ENCODE measurements at regions not wholly inside any gene's neighbourhood (a gene's known extent, or its start where the extent isn't known, plus 50 kb on each side); places are given as distances from the start of the nearest gene placed in this dataset.

GRCh38 chr11:28518825-28519224 lies 410.6 kb downstream of the METTL15 start:
- no peak overlapping the region for H2AFZ ChIP-seq (ENCODE audit: low read length)

DNA sequence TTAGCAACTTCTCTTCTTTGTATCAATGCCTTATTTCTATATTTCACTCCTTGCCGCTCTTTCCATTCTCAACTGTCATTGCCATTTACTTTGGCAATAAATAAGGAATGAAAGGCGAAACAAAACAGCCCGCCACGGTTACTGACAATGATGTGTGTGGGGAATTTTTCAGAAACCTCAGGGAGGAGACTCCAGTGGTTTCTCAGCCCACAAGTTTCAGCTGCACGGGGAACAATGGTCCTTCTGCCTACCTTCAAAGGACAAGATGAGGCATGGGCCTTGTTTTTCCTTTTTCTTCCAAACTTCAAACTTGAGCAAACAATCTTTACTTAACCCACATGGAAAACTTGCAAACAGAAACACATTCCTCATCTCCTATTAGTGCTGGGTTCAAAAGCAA lies 409.4 kb downstream of the METTL15 start:
- BruUV-seq (replicated peaks): no TSS peak
- no peaks in the 10 kb centered on the region for H3F3A ChIP-seq (ENCODE audit: low read length, unreplicated experiment)
- no peak overlapping the region for H3K9ac ChIP-seq (ENCODE audit: low read length)
- no peaks in the 10 kb centered on the region for H4K20me1 ChIP-seq (ENCODE audit: low read length)
- H3K27ac ChIP-seq (ENCODE audit: low read length): no peak overlapping the region
- no peak overlapping the region for H3K4me3 ChIP-seq (ENCODE audit: low read length)
- no peaks in the 10 kb centered on the region for H3K79me2 ChIP-seq (ENCODE audit: low read length)
- H3K9me3 ChIP-seq (ENCODE audit: low read length): no peaks in the 10 kb centered on the region
- no peak for TF ChIP-seq EZH2phosphoT487 (IDR thresholded peaks at IDR 0.05; ENCODE audit: borderline replicate concordance, low read length)
- TF ChIP-seq EZH2 (IDR thresholded peaks at IDR 0.05; ENCODE audit: low read length, unreplicated experiment): no peak
- TF ChIP-seq, protein P1, sequence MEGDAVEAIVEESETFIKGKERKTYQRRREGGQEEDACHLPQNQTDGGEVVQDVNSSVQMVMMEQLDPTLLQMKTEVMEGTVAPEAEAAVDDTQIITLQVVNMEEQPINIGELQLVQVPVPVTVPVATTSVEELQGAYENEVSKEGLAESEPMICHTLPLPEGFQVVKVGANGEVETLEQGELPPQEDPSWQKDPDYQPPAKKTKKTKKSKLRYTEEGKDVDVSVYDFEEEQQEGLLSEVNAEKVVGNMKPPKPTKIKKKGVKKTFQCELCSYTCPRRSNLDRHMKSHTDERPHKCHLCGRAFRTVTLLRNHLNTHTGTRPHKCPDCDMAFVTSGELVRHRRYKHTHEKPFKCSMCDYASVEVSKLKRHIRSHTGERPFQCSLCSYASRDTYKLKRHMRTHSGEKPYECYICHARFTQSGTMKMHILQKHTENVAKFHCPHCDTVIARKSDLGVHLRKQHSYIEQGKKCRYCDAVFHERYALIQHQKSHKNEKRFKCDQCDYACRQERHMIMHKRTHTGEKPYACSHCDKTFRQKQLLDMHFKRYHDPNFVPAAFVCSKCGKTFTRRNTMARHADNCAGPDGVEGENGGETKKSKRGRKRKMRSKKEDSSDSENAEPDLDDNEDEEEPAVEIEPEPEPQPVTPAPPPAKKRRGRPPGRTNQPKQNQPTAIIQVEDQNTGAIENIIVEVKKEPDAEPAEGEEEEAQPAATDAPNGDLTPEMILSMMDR (conservative IDR thresholded peaks at IDR 0.05; ENCODE audit: low read depth, low read length): no peak
- CTCF ChIA-PET: no interaction called here
- H2AFZ ChIP-seq (ENCODE audit: low read length): no peak overlapping the region
- no peaks in the 10 kb centered on the region for H3K36me3 ChIP-seq (ENCODE audit: low read depth, low read length)
- no peaks in the 10 kb centered on the region for H3K9me2 ChIP-seq (replicated peaks; ENCODE audit: low read length)
- no peak overlapping the region for H3K4me2 ChIP-seq (ENCODE audit: low read length)
- ATAC-seq: no peak
- POLR2A ChIA-PET (ENCODE audit: unreplicated experiment): no interaction called here
- intact Hi-C loops (cut with micrococcal nuclease): no loop called here
- DNase-seq: no peak
- no peaks in the 10 kb centered on the region for H3K4me1 ChIP-seq (ENCODE audit: insufficient read depth, low read length)
- no peaks in the 10 kb centered on the region for H3K27me3 ChIP-seq (ENCODE audit: low read length)

More at GRCh38 chr11:28518825-28519224, 410.6 kb downstream of the METTL15 start:
- ChIA-PET POLR2A (ENCODE audit: unreplicated experiment) (no interaction called here), CTCF (no interaction called here)
- H3K4me2 ChIP-seq (ENCODE audit: low read length): no peak overlapping the region
- H3K9ac ChIP-seq (ENCODE audit: low read length): no peak overlapping the region
- BruUV-seq (replicated peaks): no TSS peak
- H3F3A ChIP-seq (ENCODE audit: low read length, unreplicated experiment): no peaks in the 10 kb centered on the region
- no peaks in the 10 kb centered on the region for H3K9me3 ChIP-seq (ENCODE audit: low read length)
- intact Hi-C loops (cut with micrococcal nuclease): no loop called here
- no peaks in the 10 kb centered on the region for H3K27me3 ChIP-seq (ENCODE audit: low read length)
- DNase-seq (no peak), ATAC-seq (no peak)
- no peaks in the 10 kb centered on the region for H3K79me2 ChIP-seq (ENCODE audit: low read length)
- no peak overlapping the region for H3K4me3 ChIP-seq (ENCODE audit: low read length)
- no peaks in the 10 kb centered on the region for H3K36me3 ChIP-seq (ENCODE audit: low read depth, low read length)
- no peaks in the 10 kb centered on the region for H4K20me1 ChIP-seq (ENCODE audit: low read length)
- no peaks in the 10 kb centered on the region for H3K9me2 ChIP-seq (replicated peaks; ENCODE audit: low read length)
- TF ChIP-seq, protein P1 (conservative IDR thresholded peaks at IDR 0.05; ENCODE audit: low read depth, low read length): no peak
- no peak for TF ChIP-seq EZH2phosphoT487 (IDR thresholded peaks at IDR 0.05; ENCODE audit: borderline replicate concordance, low read length)
- no peak for TF ChIP-seq EZH2 (IDR thresholded peaks at IDR 0.05; ENCODE audit: low read length, unreplicated experiment)
- H3K27ac ChIP-seq (ENCODE audit: low read length): no peak overlapping the region
- no peaks in the 10 kb centered on the region for H3K4me1 ChIP-seq (ENCODE audit: insufficient read depth, low read length)

DNA sequence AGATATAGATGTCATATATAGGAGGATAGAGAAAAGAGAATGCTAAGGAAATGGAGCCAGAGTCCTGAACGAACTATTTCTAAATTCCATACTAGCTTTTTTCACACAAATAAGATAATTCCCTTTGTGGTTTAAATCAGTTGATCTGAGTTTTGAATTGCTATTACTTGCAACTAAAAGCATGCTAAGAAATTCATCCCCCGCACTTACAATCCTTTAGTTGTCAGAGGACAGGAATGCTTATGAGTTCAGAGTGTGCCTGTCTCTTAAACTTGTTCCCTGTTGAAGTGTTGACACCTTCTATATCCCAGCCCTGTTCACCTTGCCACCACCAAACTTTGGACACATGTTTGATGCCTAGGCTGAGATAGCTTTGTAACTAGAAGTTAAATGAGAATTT lies 406.2 kb downstream of the METTL15 start:
- ATAC-seq (no peak), DNase-seq (no peak)
- Histone ChIP-seq H3K4me1 (ENCODE audit: insufficient read depth, low read length) (no peaks in the 10 kb centered on the region), H2AFZ (ENCODE audit: low read length) (no peak overlapping the region), H3K27me3 (ENCODE audit: low read length) (no peaks in the 10 kb centered on the region), H3K36me3 (ENCODE audit: low read depth, low read length) (no peaks in the 10 kb centered on the region), H3K27ac (ENCODE audit: low read length) (no peak overlapping the region), H3K9me3 (ENCODE audit: low read length) (no peaks in the 10 kb centered on the region), H3K9ac (ENCODE audit: low read length) (no peak overlapping the region), H3K4me2 (ENCODE audit: low read length) (no peak overlapping the region), H3F3A (ENCODE audit: low read length, unreplicated experiment) (no peaks in the 10 kb centered on the region), H3K79me2 (ENCODE audit: low read length) (no peaks in the 10 kb centered on the region), H3K4me3 (ENCODE audit: low read length) (no peak overlapping the region), H4K20me1 (ENCODE audit: low read length) (no peaks in the 10 kb centered on the region), H3K9me2 (replicated peaks; ENCODE audit: low read length) (no peaks in the 10 kb centered on the region)
- POLR2A ChIA-PET (ENCODE audit: unreplicated experiment): no interaction called here
- no peak for TF ChIP-seq EZH2 (IDR thresholded peaks at IDR 0.05; ENCODE audit: low read length, unreplicated experiment)
- no peak for TF ChIP-seq EZH2phosphoT487 (IDR thresholded peaks at IDR 0.05; ENCODE audit: borderline replicate concordance, low read length)
- TF ChIP-seq, protein P1 (conservative IDR thresholded peaks at IDR 0.05; ENCODE audit: low read depth, low read length): no peak
- CTCF ChIA-PET: no interaction called here
- intact Hi-C loops (cut with micrococcal nuclease): no loop called here
- no TSS peak for BruUV-seq (replicated peaks)
